Hepatocyte (in vitro differentiated cells): ENCODE measurements at regions not wholly inside any gene's neighbourhood (a gene's known extent, or its start where the extent isn't known, plus 50 kb on each side); places are given as distances from the start of the nearest gene placed in this dataset.

Experiments
- CTCF ChIP-seq: fragments of 200-600 bp; sonication (generic); IDR thresholded peaks from 2 replicates; pipeline ENCODE4 v1.5.1; 2016; ENCODE audit warnings: antibody characterized with exemption, mild to moderate bottlenecking; ENCODE audit not compliant: poor library complexity
- EZH2 ChIP-seq: fragments of 200-600 bp; sonication (generic); IDR thresholded peaks from 2 replicates; pipeline ENCODE4 v1.6.1; 2016; ENCODE audit warnings: antibody characterized with exemption, mild to moderate bottlenecking, borderline replicate concordance

DNA sequence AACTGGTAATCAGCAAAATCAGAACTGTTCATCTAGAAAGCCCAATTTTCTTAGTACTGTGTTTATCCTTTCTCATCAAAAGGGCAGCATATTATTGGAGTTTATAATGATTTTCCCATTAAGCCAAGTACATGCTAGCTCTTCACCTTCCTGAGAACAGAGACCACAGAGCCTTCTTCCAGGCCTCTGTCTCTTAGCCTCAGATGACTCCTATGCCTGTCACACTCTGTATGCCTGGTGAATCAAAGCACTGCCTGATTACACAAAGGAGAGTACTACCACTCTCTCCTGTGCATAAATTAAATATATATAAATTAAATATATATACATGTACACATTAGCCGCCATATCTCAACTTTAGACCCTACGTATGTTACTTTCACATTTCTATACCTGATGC is 636.1 kb downstream of the NTRK3 start:
- TF ChIP-seq EZH2, result no peak
- no peak for TF ChIP-seq CTCF
